GM10248 (cell line): ENCODE measurements at regions not wholly inside any gene's neighbourhood (a gene's known extent, or its start where the extent isn't known, plus 50 kb on each side); places are given as distances from the start of the nearest gene placed in this dataset.
"Not testable (repeated sequence)": the region's sequence is repeated elsewhere in the genome, so short reads cannot be mapped to it uniquely, and the experiment has no call there.

Experiments
- CTCF ChIA-PET: fragments of 300-600 bp; sonication (Branson Sonifier 250); formaldehyde crosslinking; extraction: SDS; loops from one replicate; lab custom pipeline; 2021; ENCODE audit warnings: antibody characterized with exemption; lab: Yijun Ruan, JAX
- POLR2A ChIA-PET: fragments of 350-650 bp; sonication (Branson Sonifier 250); formaldehyde crosslinking; extraction: SDS; loops from one replicate; lab custom pipeline; 2020; ENCODE audit warnings: antibody characterized with exemption; lab: Yijun Ruan, JAX
- DNase-seq: peaks from one replicate; pipeline ENCODE4 v3.0.0; 2012; ENCODE audit errors: extremely low spot score
- CTCF ChIP-seq: IDR thresholded peaks from 2 replicates; pipeline ENCODE4 v1.5.1; 2012; ENCODE audit warnings: mild to moderate bottlenecking, low read depth; ENCODE audit errors: extremely low read depth, missing control alignments, control extremely low read depth

GRCh38 chr9:102941868-102942267, 53.3 kb upstream of the CYLC2 start:
- POLR2A ChIA-PET: no interaction called here
- DNase-seq: no peak
- CTCF ChIA-PET: no interaction called here
- no peak for TF ChIP-seq CTCF

- DNase-seq: no peak
- TF ChIP-seq CTCF: no peak
- ChIA-PET CTCF (interaction anchor here (1.8 kb wide), 1 partner anchor 18 kb away, joined by 7 read pairs; no protein-coding TSS in a partner anchor), POLR2A (no interaction called here)
Measured at GRCh38 chr9:102922526-102922925, 72.6 kb upstream of the CYLC2 start.

- POLR2A ChIA-PET: no interaction called here
- no peak for TF ChIP-seq CTCF
- CTCF ChIA-PET: no interaction called here
- no peak for DNase-seq
Measured at GRCh38 chr9:102911185-102911584, 83.9 kb upstream of the CYLC2 start.

- CTCF ChIA-PET, DNase-seq, POLR2A ChIA-PET: not testable (repeated sequence)
Measured at GRCh38 chr9:102905795-102906194, 89.3 kb upstream of the CYLC2 start.

GRCh38 chr9:102892025-102892424, 103.1 kb upstream of the CYLC2 start:
- CTCF ChIA-PET: interaction anchor here (1.1 kb wide), 1 partner anchor 17 kb away, joined by 3 read pairs; no protein-coding TSS in a partner anchor

GRCh38 chr9:102888747-102889146, 106.4 kb upstream of the CYLC2 start:
- POLR2A ChIA-PET, DNase-seq, CTCF ChIA-PET: not testable (repeated sequence)

More at GRCh38 chr9:102892025-102892424, 103.1 kb upstream of the CYLC2 start:
- POLR2A ChIA-PET: no interaction called here
- DNase-seq: no peak
- no peak for TF ChIP-seq CTCF

GRCh38 chr9:102875687-102876086, 119.4 kb upstream of the CYLC2 start:
- ChIA-PET POLR2A (no interaction called here), CTCF (no interaction called here)
- no peak for DNase-seq
- no peak for TF ChIP-seq CTCF

GRCh38 chr9:102867488-102867887, 127.6 kb upstream of the CYLC2 start:
- no peak for DNase-seq
- ChIA-PET POLR2A (no interaction called here), CTCF (no interaction called here)
- no peak for TF ChIP-seq CTCF
